GM23338 (cell line): ENCODE measurements at regions not wholly inside any gene's neighbourhood (a gene's known extent, or its start where the extent isn't known, plus 50 kb on each side); places are given as distances from the start of the nearest gene placed in this dataset.

ENCODE experiments used
- ATAC-seq: fragments of 200-7000 bp; cut with Tn5 transposase; 3 replicates; pipeline ENCODE4 v1.9.1; 2020
- DNase-seq: peaks from one replicate; pipeline ENCODE4 v3.0.0-alpha.2; 2015; ENCODE audit warnings: low spot score
- H2AFZ ChIP-seq: fragments of 200-600 bp; sonication (generic); 2 replicates; pipeline ENCODE4 v1.8.0; 2016; ENCODE audit warnings: antibody characterized with exemption, mild to moderate bottlenecking, moderate library complexity
- H3F3A ChIP-seq: fragments of 200-600 bp; sonication (generic); replicated peaks from 2 replicates; pipeline ENCODE4 v1.8.0; 2017; ENCODE audit warnings: antibody characterized with exemption, mixed run types, low read depth
- H3K27ac ChIP-seq: fragments of 200-600 bp; sonication (generic); 2 replicates; pipeline ENCODE4 v1.6.1; 2016; ENCODE audit warnings: low read depth
- H3K27me3 ChIP-seq: fragments of 200-600 bp; sonication (generic); 2 replicates; pipeline ENCODE4 v1.8.0; 2016; ENCODE audit warnings: mild to moderate bottlenecking, mixed run types, moderate library complexity; ENCODE audit not compliant: insufficient read depth
- H3K36me3 ChIP-seq: fragments of 200-600 bp; sonication (generic); 2 replicates; pipeline ENCODE4 v1.8.0; 2016; ENCODE audit warnings: mild to moderate bottlenecking; ENCODE audit not compliant: insufficient read depth
- H3K4me1 ChIP-seq: fragments of 200-600 bp; sonication (generic); 2 replicates; pipeline ENCODE4 v1.8.0; 2016; ENCODE audit warnings: mild to moderate bottlenecking, moderate library complexity; ENCODE audit not compliant: insufficient read depth
- H3K4me2 ChIP-seq: fragments of 200-600 bp; sonication (generic); 2 replicates; pipeline ENCODE4 v1.7.1; 2017; ENCODE audit warnings: mixed run types
- H3K4me3 ChIP-seq: fragments of 200-600 bp; sonication (generic); 2 replicates; pipeline ENCODE4 v1.6.1; 2016; ENCODE audit warnings: mixed run types
- H3K79me2 ChIP-seq: fragments of 200-600 bp; sonication (generic); replicated peaks from 2 replicates; pipeline ENCODE4 v1.8.0; 2017; ENCODE audit warnings: mild to moderate bottlenecking; ENCODE audit not compliant: insufficient read depth
- H3K9me2 ChIP-seq: fragments of 200-600 bp; sonication (generic); 2 replicates; pipeline ENCODE4 v1.8.0; 2017; ENCODE audit not compliant: insufficient read depth
- H4K20me1 ChIP-seq: fragments of 200-600 bp; sonication (generic); replicated peaks from 2 replicates; pipeline ENCODE4 v1.8.0; 2017; ENCODE audit warnings: mild to moderate bottlenecking; ENCODE audit not compliant: insufficient read depth
- H3K27ac Mint-ChIP-seq: 2 replicates; pipeline ENCODE4 v1.8.0; 2020; ENCODE audit warnings: inconsistent platforms, mild to moderate bottlenecking, moderate library complexity, mixed read lengths
- H3K27me3 Mint-ChIP-seq: 3 replicates; pipeline ENCODE4 v1.8.0; 2022; ENCODE audit warnings: low read depth, mild to moderate bottlenecking, moderate library complexity, mixed read lengths, inconsistent platforms; ENCODE audit not compliant: insufficient read depth, poor library complexity
- H3K36me3 Mint-ChIP-seq: 3 replicates; pipeline ENCODE4 v1.8.0; 2021; ENCODE audit warnings: low read depth, mild to moderate bottlenecking, inconsistent platforms, moderate library complexity, mixed read lengths
- H3K4me1 Mint-ChIP-seq: 3 replicates; pipeline ENCODE4 v1.8.0; 2020; ENCODE audit warnings: mild to moderate bottlenecking, inconsistent platforms, mixed read lengths
- H3K4me3 Mint-ChIP-seq: 3 replicates; pipeline ENCODE4 v1.8.0; 2021; ENCODE audit warnings: moderate library complexity, mild to moderate bottlenecking, inconsistent platforms, mixed read lengths
- H3K9me3 Mint-ChIP-seq: 3 replicates; pipeline ENCODE4 v1.8.0; 2020; ENCODE audit warnings: moderate library complexity, mild to moderate bottlenecking, inconsistent platforms, mixed read lengths
- CREB1 ChIP-seq: fragments of 250-450 bp; sonication (Bioruptor Pico); IDR thresholded peaks from 2 replicates; pipeline ENCODE4 v1.5.0; 2020; ENCODE audit warnings: low read depth, mild to moderate bottlenecking, moderate library complexity
- CTCF ChIP-seq, 2 experiments: fragments of 200-600 bp in 1 of 2; sonication (generic) in 1 of 2; conservative IDR thresholded peaks; 2 replicates each; pipeline versions ENCODE4 v1.5.1 to v1.6.1; 2016 to 2017; ENCODE audit warnings: antibody characterized with exemption in 2 of 2, low read depth in 2 of 2, mild to moderate bottlenecking in 2 of 2, moderate library complexity in 1 of 2
- ETS1 ChIP-seq: IDR thresholded peaks from 2 replicates; pipeline ENCODE4 v1.6.1; 2016; ENCODE audit warnings: antibody characterized with exemption
- EZH2 ChIP-seq: fragments of 200-600 bp; sonication (generic); IDR thresholded peaks from one replicate; pipeline ENCODE4 v1.8.0; 2017; ENCODE audit warnings: antibody characterized with exemption, mild to moderate bottlenecking, low read depth; ENCODE audit not compliant: unreplicated experiment
- EZH2phosphoT487 ChIP-seq: fragments of 200-600 bp; sonication (generic); IDR thresholded peaks from one replicate; pipeline ENCODE4 v1.8.1; 2018; ENCODE audit warnings: antibody characterized with exemption; ENCODE audit not compliant: unreplicated experiment
- JUNB ChIP-seq: IDR thresholded peaks from one replicate; pipeline ENCODE4 v1.6.1; 2016; ENCODE audit warnings: antibody characterized with exemption; ENCODE audit not compliant: unreplicated experiment
- NANOG ChIP-seq: IDR thresholded peaks from 2 replicates; pipeline ENCODE4 v1.6.1; 2016; ENCODE audit warnings: antibody characterized with exemption, borderline replicate concordance
- POLR2AphosphoS5 ChIP-seq: IDR thresholded peaks from 2 replicates; pipeline ENCODE4 v1.6.1; 2016; ENCODE audit warnings: antibody characterized with exemption, low read depth
- REST ChIP-seq: IDR thresholded peaks from one replicate; pipeline ENCODE4 v1.6.1; 2018; ENCODE audit warnings: antibody characterized with exemption; ENCODE audit not compliant: unreplicated experiment
- STAT1 ChIP-seq: IDR thresholded peaks from one replicate; pipeline ENCODE4 v1.6.1; 2016; ENCODE audit warnings: antibody characterized with exemption; ENCODE audit not compliant: unreplicated experiment
- ZNF114 ChIP-seq: fragments of 250-450 bp; sonication (Bioruptor Pico); IDR thresholded peaks from 2 replicates; pipeline ENCODE4 v1.5.0; 2020; ENCODE audit warnings: mild to moderate bottlenecking, moderate library complexity
- ZNF331 ChIP-seq: fragments of 250-450 bp; sonication (Bioruptor Pico); IDR thresholded peaks from 2 replicates; pipeline ENCODE4 v1.5.0; 2020; ENCODE audit warnings: low read depth, mild to moderate bottlenecking, moderate library complexity
- ZNF462 ChIP-seq: fragments of 250-450 bp; sonication (Bioruptor Pico); IDR thresholded peaks from 2 replicates; pipeline ENCODE4 v1.5.0; 2020; ENCODE audit warnings: mild to moderate bottlenecking, moderate library complexity

GRCh38 chr17:57174591-57174990, 81.7 kb upstream of the MSI2 start:
- Histone ChIP-seq H3K4me1 (no peaks in the 10 kb centered on the region), H4K20me1 (no peaks in the 10 kb centered on the region), H3K27me3 (no peaks in the 10 kb centered on the region), H3K4me3 (no peak overlapping the region), H3K9me2 (no peaks in the 10 kb centered on the region), H3K79me2 (no peaks in the 10 kb centered on the region), H2AFZ (peak overlapping the region; percentile 40; the same call in 1 of the 2 replicates), H3K4me2 (no peak overlapping the region), H3K36me3 (no peaks in the 10 kb centered on the region), H3F3A (no peaks in the 10 kb centered on the region), H3K27ac (no peak overlapping the region)
- peaks cover 4% of the 10 kb centered on the region for H3K27me3 Mint-ChIP-seq
- TF ChIP-seq EZH2: no peak
- no peak for TF ChIP-seq ZNF462 (CRISPR knock-in tag)
- TF ChIP-seq JUNB: no peak
- no peak for TF ChIP-seq ETS1
- TF ChIP-seq ZNF114: no peak
- no peak for TF ChIP-seq EZH2phosphoT487
- TF ChIP-seq CREB1 (CRISPR knock-in tag): no peak
- TF ChIP-seq POLR2AphosphoS5: no peak
- no peak for TF ChIP-seq ZNF331 (CRISPR knock-in tag)
- no peak for TF ChIP-seq CTCF (conservative IDR thresholded peaks at IDR 0.05; ENCODE audit: low read depth in 2 of 2)
- TF ChIP-seq REST: no peak
- no peak for TF ChIP-seq STAT1
- no peak for TF ChIP-seq NANOG
- H3K9me3 Mint-ChIP-seq: no peaks in the 10 kb centered on the region
- no peak overlapping the region for H3K27ac Mint-ChIP-seq
- H3K4me1 Mint-ChIP-seq: no peaks in the 10 kb centered on the region; the same call in 2 of the 3 replicates
- no peaks in the 10 kb centered on the region for H3K36me3 Mint-ChIP-seq
- no peak overlapping the region for H3K4me3 Mint-ChIP-seq
- ATAC-seq: no peak
- DNase-seq: no peak
